SK-N-SH (cell line): ENCODE measurements at regions not wholly inside any gene's neighbourhood (a gene's known extent, or its start where the extent isn't known, plus 50 kb on each side); places are given as distances from the start of the nearest gene placed in this dataset.

Source experiments
- CTCF ChIA-PET: fragments of 300-600, 350-600 bp; formaldehyde crosslinking; extraction: SDS; loops from one replicate; lab custom pipeline; 2021; lab: Yijun Ruan, JAX
- POLR2A ChIA-PET: fragments of 350-600 bp; sonication (Branson Sonifier 250); formaldehyde crosslinking; extraction: SDS; loops from one replicate; lab custom pipeline; 2020; ENCODE audit warnings: antibody characterized with exemption, inconsistent platforms; lab: Yijun Ruan, JAX
- DNase-seq: peaks from one replicate; pipeline ENCODE4 v3.0.0; 2012
- H2AFZ ChIP-seq: fragments of 200-600 bp; sonication (generic); 2 replicates; pipeline ENCODE4 v1.8.1; 2016; ENCODE audit warnings: antibody characterized with exemption, mild to moderate bottlenecking, low read depth
- H3F3A ChIP-seq: fragments of 200-600 bp; sonication (generic); replicated peaks from 2 replicates; pipeline ENCODE3; 2016; ENCODE audit warnings: antibody characterized with exemption, mild to moderate bottlenecking; ENCODE audit not compliant: insufficient read depth
- H3K27ac ChIP-seq, 2 experiments: fragments of 200-500 bp in 1 of 2; fragments of 200-600 bp in 1 of 2; sonication (Bioruptor generic) in 1 of 2; sonication (generic), shearing (Covaris generic) in 1 of 2; 2 replicates each; pipeline versions ENCODE4 v1.5.1 to v1.6.1; 2014 to 2016; ENCODE audit warnings: low read depth in 2 of 2, inconsistent platforms in 1 of 2, low read length in 1 of 2, mild to moderate bottlenecking in 1 of 2, mixed read lengths in 1 of 2
- H3K27me3 ChIP-seq: fragments of 200-600 bp; sonication (generic), shearing (Covaris generic); 2 replicates; pipeline ENCODE4 v1.6.1; 2016; ENCODE audit warnings: mixed run types; ENCODE audit not compliant: insufficient read depth
- H3K36me3 ChIP-seq, 2 experiments: fragments of 200-500 bp in 1 of 2; fragments of 200-600 bp in 1 of 2; sonication (Bioruptor generic) in 1 of 2; sonication (generic) in 1 of 2; replicated peaks in 1 of 2; 2 replicates each; pipeline versions ENCODE3 to v1.5.1; 2014 to 2016; ENCODE audit warnings: low read length in 1 of 2, mild to moderate bottlenecking in 1 of 2; ENCODE audit not compliant: insufficient read depth in 2 of 2, control insufficient read depth in 1 of 2
- H3K4me1 ChIP-seq, 2 experiments: fragments of 200-500 bp in 1 of 2; fragments of 200-600 bp in 1 of 2; sonication (Bioruptor generic) in 1 of 2; sonication (generic), shearing (Covaris generic) in 1 of 2; 2 replicates each; pipeline versions ENCODE4 v1.5.1 to v1.6.1; 2014 to 2016; ENCODE audit warnings: low read depth in 1 of 2, low read length in 1 of 2, mixed run types in 1 of 2; ENCODE audit not compliant: insufficient read depth in 2 of 2, control insufficient read depth in 1 of 2
- H3K4me2 ChIP-seq: fragments of 200-600 bp; sonication (generic), shearing (Covaris generic); 2 replicates; pipeline ENCODE4 v1.6.1; 2017; ENCODE audit warnings: mixed run types
- H3K4me3 ChIP-seq, 2 experiments: fragments of 200-500 bp in 1 of 2; fragments of 200-600 bp in 1 of 2; sonication (Bioruptor generic) in 1 of 2; sonication (generic), shearing (Covaris generic) in 1 of 2; 2 replicates each; pipeline versions ENCODE4 v1.5.1 to v1.8.1; 2014 to 2016; ENCODE audit warnings: low read depth in 2 of 2, inconsistent platforms in 1 of 2, low read length in 1 of 2, mild to moderate bottlenecking in 1 of 2, mixed read lengths in 1 of 2, moderate library complexity in 1 of 2
- H3K79me2 ChIP-seq: fragments of 200-600 bp; sonication (generic); 2 replicates; pipeline ENCODE4 v1.8.1; 2017; ENCODE audit warnings: mild to moderate bottlenecking; ENCODE audit not compliant: insufficient read depth
- H3K9ac ChIP-seq: fragments of 200-600 bp; sonication (generic); 2 replicates; pipeline ENCODE4 v1.6.1; 2017; ENCODE audit warnings: mixed run types
- H3K9me2 ChIP-seq: fragments of 200-600 bp; sonication (generic); 2 replicates; pipeline ENCODE4 v1.6.1; 2017; ENCODE audit warnings: mixed run types
- H3K9me3 ChIP-seq: fragments of 200-600 bp; sonication (generic); 2 replicates; pipeline ENCODE4 v1.6.1; 2017; ENCODE audit warnings: mixed run types, mild to moderate bottlenecking, moderate library complexity
- H4K20me1 ChIP-seq: fragments of 200-600 bp; sonication (generic); 2 replicates; pipeline ENCODE4 v1.6.1; 2017; ENCODE audit warnings: mild to moderate bottlenecking, mixed run types; ENCODE audit not compliant: insufficient read depth
- CHD2 ChIP-seq: fragments of 150-350 bp; IDR thresholded peaks from 2 replicates; pipeline ENCODE4 v1.6.1; 2018; ENCODE audit warnings: low read length; ENCODE audit not compliant: partially characterized antibody
- ELF1 ChIP-seq: IDR thresholded peaks from 2 replicates; pipeline ENCODE4 v1.4.0; 2012
- FOSL2 ChIP-seq: IDR thresholded peaks from 2 replicates; pipeline ENCODE4 v1.4.0; 2012; ENCODE audit warnings: low read depth, mild to moderate bottlenecking, moderate library complexity, borderline replicate concordance
- GABPA ChIP-seq: IDR thresholded peaks from 2 replicates; pipeline ENCODE4 v1.4.0; 2012; ENCODE audit warnings: low read depth, mild to moderate bottlenecking
- GATA2 ChIP-seq: sonication (generic); formaldehyde crosslinking; IDR thresholded peaks from 2 replicates; pipeline ENCODE4 v1.5.0; 2020; ENCODE audit warnings: mild to moderate bottlenecking, missing genetic modification reagents
- IRF3 ChIP-seq: fragments of 150-350 bp; IDR thresholded peaks from 2 replicates; pipeline ENCODE4 v1.6.1; 2016; ENCODE audit warnings: mild to moderate bottlenecking, low read depth, low read length
- MXI1 ChIP-seq: IDR thresholded peaks from 2 replicates; pipeline ENCODE4 v1.6.1; 2012; ENCODE audit warnings: mild to moderate bottlenecking, low read depth, low read length, improper control_type of control experiment
- PBX3 ChIP-seq: IDR thresholded peaks from 2 replicates; pipeline ENCODE4; 2012
- POLR2AphosphoS5 ChIP-seq: IDR thresholded peaks from 2 replicates; pipeline ENCODE4 v1.6.1; 2012; ENCODE audit warnings: low read depth, low read length
- RAD21 ChIP-seq: IDR thresholded peaks from 2 replicates; pipeline ENCODE4 v1.6.1; 2012; ENCODE audit warnings: mild to moderate bottlenecking, low read length
- REST ChIP-seq: IDR thresholded peaks from 2 replicates; pipeline ENCODE4 v1.6.1; 2012; ENCODE audit warnings: mild to moderate bottlenecking, low read depth, low read length, moderate library complexity
- RFX5 ChIP-seq: IDR thresholded peaks from 2 replicates; pipeline ENCODE4 v1.6.1; 2012; ENCODE audit warnings: mild to moderate bottlenecking, improper control_type of control experiment, low read length
- SMC3 ChIP-seq: IDR thresholded peaks from 2 replicates; pipeline ENCODE4 v1.6.1; 2012; ENCODE audit warnings: low read depth, low read length, improper control_type of control experiment
- TAF1 ChIP-seq: IDR thresholded peaks from 2 replicates; pipeline ENCODE4 v1.6.1; 2012; ENCODE audit warnings: low read depth, mild to moderate bottlenecking, low read length, moderate library complexity, borderline replicate concordance
- TCF12 ChIP-seq: IDR thresholded peaks from 2 replicates; pipeline ENCODE4 v1.4.0; 2012
- TEAD4 ChIP-seq: IDR thresholded peaks from 2 replicates; pipeline ENCODE4 v1.4.0; 2012; ENCODE audit warnings: mild to moderate bottlenecking, borderline replicate concordance; ENCODE audit not compliant: insufficient read depth
- YY1 ChIP-seq: IDR thresholded peaks from 2 replicates; pipeline ENCODE4 v1.4.0; 2012; ENCODE audit warnings: low read depth, mild to moderate bottlenecking
- WGBS: methylation state at CpG from one replicate; pipeline ENCODE4 v1.1.6; 2017; ENCODE audit warnings: low lambda C conversion rate; 5-methylcytosine and 5-hydroxymethylcytosine counted together
- TF ChIP-seq, protein P1 (sequence below): IDR thresholded peaks from 2 replicates; pipeline ENCODE4 v1.4.0; 2012; ENCODE audit warnings: low read depth, borderline replicate concordance
- TF ChIP-seq, protein P2 (sequence below): fragments of 200-600 bp; sonication (generic); IDR thresholded peaks from 2 replicates; pipeline ENCODE4 v1.6.1; 2017; ENCODE audit warnings: antibody characterized with exemption, mild to moderate bottlenecking, moderate library complexity
- TF ChIP-seq, protein P3 (sequence below): fragments of 150-350 bp; IDR thresholded peaks from 2 replicates; pipeline ENCODE4 v1.6.1; 2017; ENCODE audit warnings: antibody characterized with exemption, low read length, low read depth, borderline replicate concordance

DNA sequence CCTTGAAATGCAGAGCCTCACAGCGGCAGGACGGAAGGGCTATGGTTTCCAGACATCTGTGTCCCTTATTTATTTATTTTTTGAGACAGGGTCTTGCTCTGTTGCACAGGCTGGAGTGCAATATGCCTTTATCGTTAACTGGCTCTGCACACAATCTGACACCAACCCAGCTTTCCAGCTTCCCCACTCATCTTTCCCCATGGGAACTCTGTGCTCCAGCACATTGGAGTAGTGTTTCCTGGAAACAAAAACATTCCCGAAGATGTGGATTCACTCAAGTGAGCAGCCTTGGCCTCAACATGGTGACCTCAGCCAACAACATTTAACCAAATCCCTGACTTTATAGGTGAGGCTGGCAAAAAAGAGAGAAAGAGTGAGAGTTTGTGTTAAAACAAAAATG, 307.1 kb downstream of the TMEM114 start:
- ChIA-PET POLR2A (no interaction called here), CTCF (no interaction called here)
- H3F3A ChIP-seq: no peaks in the 10 kb centered on the region
- H3K4me1 ChIP-seq: no peaks in the 10 kb centered on the region
- no peaks in the 10 kb centered on the region for H3K9me3 ChIP-seq
- no peaks in the 10 kb centered on the region for H3K79me2 ChIP-seq
- no peak overlapping the region for H3K4me3 ChIP-seq
- no peak overlapping the region for H2AFZ ChIP-seq
- no peaks in the 10 kb centered on the region for H3K36me3 ChIP-seq
- no peaks in the 10 kb centered on the region for H3K27me3 ChIP-seq
- H3K27ac ChIP-seq: no peak overlapping the region
- no peaks in the 10 kb centered on the region for H4K20me1 ChIP-seq
- WGBS: 9% methylated on average over 4 of the region's 4 CpGs
- H3K9ac ChIP-seq: no peak overlapping the region
- no peaks in the 10 kb centered on the region for H3K9me2 ChIP-seq
- DNase-seq: no peak
- H3K4me2 ChIP-seq: no peak overlapping the region
- TF ChIP-seq, protein P1, sequence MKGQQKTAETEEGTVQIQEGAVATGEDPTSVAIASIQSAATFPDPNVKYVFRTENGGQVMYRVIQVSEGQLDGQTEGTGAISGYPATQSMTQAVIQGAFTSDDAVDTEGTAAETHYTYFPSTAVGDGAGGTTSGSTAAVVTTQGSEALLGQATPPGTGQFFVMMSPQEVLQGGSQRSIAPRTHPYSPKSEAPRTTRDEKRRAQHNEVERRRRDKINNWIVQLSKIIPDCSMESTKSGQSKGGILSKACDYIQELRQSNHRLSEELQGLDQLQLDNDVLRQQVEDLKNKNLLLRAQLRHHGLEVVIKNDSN: no peak
- no peak for TF ChIP-seq IRF3
- no peak for TF ChIP-seq TEAD4
- no peak for TF ChIP-seq TCF12
- no peak for TF ChIP-seq PBX3
- TF ChIP-seq RAD21: no peak
- no peak for TF ChIP-seq REST
- no peak for TF ChIP-seq RFX5
- TF ChIP-seq, protein P2, sequence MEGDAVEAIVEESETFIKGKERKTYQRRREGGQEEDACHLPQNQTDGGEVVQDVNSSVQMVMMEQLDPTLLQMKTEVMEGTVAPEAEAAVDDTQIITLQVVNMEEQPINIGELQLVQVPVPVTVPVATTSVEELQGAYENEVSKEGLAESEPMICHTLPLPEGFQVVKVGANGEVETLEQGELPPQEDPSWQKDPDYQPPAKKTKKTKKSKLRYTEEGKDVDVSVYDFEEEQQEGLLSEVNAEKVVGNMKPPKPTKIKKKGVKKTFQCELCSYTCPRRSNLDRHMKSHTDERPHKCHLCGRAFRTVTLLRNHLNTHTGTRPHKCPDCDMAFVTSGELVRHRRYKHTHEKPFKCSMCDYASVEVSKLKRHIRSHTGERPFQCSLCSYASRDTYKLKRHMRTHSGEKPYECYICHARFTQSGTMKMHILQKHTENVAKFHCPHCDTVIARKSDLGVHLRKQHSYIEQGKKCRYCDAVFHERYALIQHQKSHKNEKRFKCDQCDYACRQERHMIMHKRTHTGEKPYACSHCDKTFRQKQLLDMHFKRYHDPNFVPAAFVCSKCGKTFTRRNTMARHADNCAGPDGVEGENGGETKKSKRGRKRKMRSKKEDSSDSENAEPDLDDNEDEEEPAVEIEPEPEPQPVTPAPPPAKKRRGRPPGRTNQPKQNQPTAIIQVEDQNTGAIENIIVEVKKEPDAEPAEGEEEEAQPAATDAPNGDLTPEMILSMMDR: no peak
- TF ChIP-seq FOSL2: no peak
- TF ChIP-seq ELF1: no peak
- TF ChIP-seq, protein P3, sequence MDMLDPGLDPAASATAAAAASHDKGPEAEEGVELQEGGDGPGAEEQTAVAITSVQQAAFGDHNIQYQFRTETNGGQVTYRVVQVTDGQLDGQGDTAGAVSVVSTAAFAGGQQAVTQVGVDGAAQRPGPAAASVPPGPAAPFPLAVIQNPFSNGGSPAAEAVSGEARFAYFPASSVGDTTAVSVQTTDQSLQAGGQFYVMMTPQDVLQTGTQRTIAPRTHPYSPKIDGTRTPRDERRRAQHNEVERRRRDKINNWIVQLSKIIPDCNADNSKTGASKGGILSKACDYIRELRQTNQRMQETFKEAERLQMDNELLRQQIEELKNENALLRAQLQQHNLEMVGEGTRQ: no peak
- no peak for TF ChIP-seq YY1
- no peak for TF ChIP-seq POLR2AphosphoS5
- no peak for TF ChIP-seq MXI1
- TF ChIP-seq SMC3: no peak
- TF ChIP-seq GATA2 (CRISPR knock-in tag): no peak
- TF ChIP-seq GABPA: no peak
- no peak for TF ChIP-seq TAF1
- TF ChIP-seq CHD2: no peak
